ENCODE measurements at regions not wholly inside any gene's neighbourhood (a gene's known extent, or its start where the extent isn't known, plus 50 kb on each side); places are given as distances from the start of the nearest gene placed in this dataset.

DNA sequence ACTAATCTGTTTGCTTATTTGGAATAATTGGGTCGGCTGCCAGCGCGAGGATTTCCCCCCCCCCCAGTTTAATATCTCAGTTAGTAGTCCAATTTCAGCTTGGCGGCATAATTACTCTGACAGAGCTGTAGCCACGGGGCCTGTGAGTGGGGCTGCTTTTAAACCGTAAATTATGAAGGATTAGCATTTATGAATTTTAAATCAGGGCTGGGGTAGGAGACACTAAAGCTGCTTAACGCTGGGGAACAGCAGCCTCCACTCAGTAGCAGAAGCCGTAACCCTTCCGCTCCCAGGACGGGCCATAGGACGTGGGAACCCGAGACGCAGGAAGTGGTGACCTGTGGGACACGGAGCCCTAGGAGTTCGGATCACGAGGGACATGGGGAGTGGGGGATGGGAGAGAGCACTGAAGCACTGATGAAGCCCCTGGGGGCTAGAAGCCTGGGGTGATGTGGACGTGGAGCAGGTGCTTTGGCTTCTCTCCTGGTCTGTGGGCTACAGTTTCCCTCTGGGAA is 66.2 kb upstream of the LMO1 start:
- 73% methylated on average over 15 of the region's 17 CpGs for WGBS (ENCODE audit: low lambda C conversion rate)
- peaks cover 2 to 14% of the 10 kb centered on the region in 2 experiments; a peak in 3 of 5 replicates for H3K27me3 ChIP-seq (ENCODE audit: control insufficient read depth in 1 of 2, insufficient read depth in 2 of 2, low read length in 2 of 2)
- CTCF ChIA-PET (ENCODE audit: low intra/inter-chr PET ratio, low total read pairs) = no interaction called here

More for the DNA sequence above, 66.2 kb upstream of the LMO1 start:
- intact Hi-C loops (cut with micrococcal nuclease; ENCODE audit: unreplicated experiment) = no loop called here
- Histone ChIP-seq H2AFZ (ENCODE audit: low read length) (no peak overlapping the region), H3K9ac (ENCODE audit: insufficient read depth, low read depth, low read length) (no peak overlapping the region), H3K4me3 (replicated peaks in 1 of 3; ENCODE audit: insufficient read depth in 1 of 3, low read depth in 2 of 3, low read length in 3 of 3) (no peak overlapping the region), H4K20me1 (ENCODE audit: insufficient read depth, low read length) (no peaks in the 10 kb centered on the region), H3K9me3 (ENCODE audit: low read length) (no peaks in the 10 kb centered on the region), H3K4me2 (ENCODE audit: low read depth, low read length) (no peak overlapping the region), H3K27ac (ENCODE audit: extremely low read length, insufficient read depth, low read length) (no peak overlapping the region), H3K4me1 (ENCODE audit: insufficient read depth, low read length) (no peaks in the 10 kb centered on the region), H3K79me2 (ENCODE audit: insufficient read depth, low read length) (no peaks in the 10 kb centered on the region), H3K36me3 (replicated peaks in 1 of 2; ENCODE audit: control insufficient read depth in 1 of 2, insufficient read depth in 2 of 2, low read length in 2 of 2) (no peaks in the 10 kb centered on the region)
- TF ChIP-seq ESRRA (CRISPR knock-in tag; IDR thresholded peaks at IDR 0.05; ENCODE audit: low read depth) (no peak), ZFP41 (CRISPR knock-in tag; IDR thresholded peaks at IDR 0.05; ENCODE audit: borderline replicate concordance) (no peak), MLXIP (CRISPR knock-in tag; IDR thresholded peaks at IDR 0.05; ENCODE audit: borderline replicate concordance) (no peak), TCF12 (IDR thresholded peaks at IDR 0.05) (no peak), TCF12 (CRISPR knock-in tag; IDR thresholded peaks at IDR 0.05) (no peak), XRCC5 (optimal IDR thresholded peaks at IDR 0.05; ENCODE audit: low read length) (no peak), ZNF773 (CRISPR knock-in tag; IDR thresholded peaks at IDR 0.05; ENCODE audit: borderline replicate concordance) (no peak), ZBTB7B (CRISPR knock-in tag; IDR thresholded peaks at IDR 0.05) (no peak), SNAI1 (CRISPR knock-in tag; IDR thresholded peaks at IDR 0.05; ENCODE audit: borderline replicate concordance) (no peak), SRY (CRISPR knock-in tag; IDR thresholded peaks at IDR 0.05) (no peak), ZNF709 (CRISPR knock-in tag; IDR thresholded peaks at IDR 0.05) (no peak), ZNF747 (CRISPR knock-in tag; IDR thresholded peaks at IDR 0.05; ENCODE audit: borderline replicate concordance) (no peak), ZNF350 (CRISPR knock-in tag; IDR thresholded peaks at IDR 0.05; ENCODE audit: borderline replicate concordance, low read depth) (no peak), NR2C2 (CRISPR knock-in tag; IDR thresholded peaks at IDR 0.05; ENCODE audit: borderline replicate concordance) (no peak)
- TF ChIP-seq, protein P1, sequence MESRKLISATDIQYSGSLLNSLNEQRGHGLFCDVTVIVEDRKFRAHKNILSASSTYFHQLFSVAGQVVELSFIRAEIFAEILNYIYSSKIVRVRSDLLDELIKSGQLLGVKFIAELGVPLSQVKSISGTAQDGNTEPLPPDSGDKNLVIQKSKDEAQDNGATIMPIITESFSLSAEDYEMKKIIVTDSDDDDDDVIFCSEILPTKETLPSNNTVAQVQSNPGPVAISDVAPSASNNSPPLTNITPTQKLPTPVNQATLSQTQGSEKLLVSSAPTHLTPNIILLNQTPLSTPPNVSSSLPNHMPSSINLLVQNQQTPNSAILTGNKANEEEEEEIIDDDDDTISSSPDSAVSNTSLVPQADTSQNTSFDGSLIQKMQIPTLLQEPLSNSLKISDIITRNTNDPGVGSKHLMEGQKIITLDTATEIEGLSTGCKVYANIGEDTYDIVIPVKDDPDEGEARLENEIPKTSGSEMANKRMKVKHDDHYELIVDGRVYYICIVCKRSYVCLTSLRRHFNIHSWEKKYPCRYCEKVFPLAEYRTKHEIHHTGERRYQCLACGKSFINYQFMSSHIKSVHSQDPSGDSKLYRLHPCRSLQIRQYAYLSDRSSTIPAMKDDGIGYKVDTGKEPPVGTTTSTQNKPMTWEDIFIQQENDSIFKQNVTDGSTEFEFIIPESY (CRISPR knock-in tag; IDR thresholded peaks at IDR 0.05) = no peak
- in situ Hi-C loops (cut with HindIII; ENCODE audit: extremely low pct_ligation_motif_present, low pct_unique_long_range_greater_than_20kb) = no loop called here
- POLR2A ChIA-PET = interaction anchor here (1.2 kb wide), 1 partner anchor 188 kb away, joined by 4 read pairs; no protein-coding TSS in a partner anchor
- no peak for ATAC-seq
- BruUV-seq (replicated peaks) = no TSS peak
- no peak for DNase-seq (ENCODE audit: low spot score)
- no peak for FAIRE-seq

Measured in HepG2 (cell line).